Fibroblast of skin of back (primary cell): ENCODE measurements at regions not wholly inside any gene's neighbourhood (a gene's known extent, or its start where the extent isn't known, plus 50 kb on each side); places are given as distances from the start of the nearest gene placed in this dataset.
"Not testable (repeated sequence)": the region's sequence is repeated elsewhere in the genome, so short reads cannot be mapped to it uniquely, and the experiment has no call there.

ENCODE experiments used
- DNase-seq: peaks from one replicate; pipeline ENCODE4 v3.0.0-alpha.2; 2013

GRCh38 chr1:147062956-147063355, 109.3 kb downstream of the PRKAB2 start:
- DNase-seq, result no peak

GRCh38 chr1:147061880-147062279, 110.4 kb downstream of the PRKAB2 start:
- not testable (repeated sequence) for DNase-seq

- DNase-seq, result no peak
Measured at GRCh38 chr1:147053269-147053668, 115.1 kb downstream of the NBPF12 start.

- DNase-seq, result no peak
Measured at GRCh38 chr1:147052677-147053076, 114.6 kb downstream of the NBPF12 start.

- DNase-seq, result no peak
Measured at GRCh38 chr1:147052143-147052542, 114.0 kb downstream of the NBPF12 start.

- DNase-seq, result no peak
Measured at GRCh38 chr1:147051136-147051535, 113.0 kb downstream of the NBPF12 start.

- no peak for DNase-seq
Measured at GRCh38 chr1:147050654-147051053, 112.5 kb downstream of the NBPF12 start.

GRCh38 chr1:147046863-147047394, 108.8 kb downstream of the NBPF12 start:
- not testable (repeated sequence) for DNase-seq

- no peak for DNase-seq
Measured at GRCh38 chr1:147046189-147046862, 108.2 kb downstream of the NBPF12 start.
